ENCODE measurements at regions not wholly inside any gene's neighbourhood (a gene's known extent, or its start where the extent isn't known, plus 50 kb on each side); places are given as distances from the start of the nearest gene placed in this dataset.

DNA sequence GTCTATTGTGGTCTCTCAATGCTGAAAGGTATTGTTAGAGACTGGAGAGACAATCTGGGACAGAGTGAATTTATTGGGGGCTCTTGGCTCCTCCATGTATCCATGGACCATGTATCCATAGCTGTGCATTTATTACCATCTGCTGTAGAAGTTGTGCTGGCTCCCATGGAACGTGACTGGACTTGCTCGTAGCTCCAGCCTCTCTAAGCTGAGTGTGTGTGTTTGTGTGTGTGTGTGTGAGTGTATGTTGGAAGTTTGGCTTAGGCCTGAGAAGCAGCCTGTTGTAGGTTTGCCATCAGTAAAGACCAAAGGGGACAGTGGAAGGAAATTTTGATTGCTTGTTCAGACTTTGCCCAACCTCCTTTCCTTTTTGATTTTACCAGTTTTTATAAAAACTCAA is 105.7 kb upstream of the USP24 start:
- peaks cover 4% of the 10 kb centered on the region for H3K4me1 ChIP-seq (ENCODE audit: control insufficient read depth, insufficient read depth, low read depth, low read length)
- H3K18ac ChIP-seq (ENCODE audit: low read depth in 1 of 2, low read length in 2 of 2), result no peak overlapping the region
- no peak overlapping the region for H2BK12ac ChIP-seq (ENCODE audit: low read length in 2 of 2)
- H3K9ac ChIP-seq (ENCODE audit: low read length), result no peak overlapping the region
- no peaks in the 10 kb centered on the region for H3K27me3 ChIP-seq (ENCODE audit: control insufficient read depth in 1 of 2, insufficient read depth in 1 of 2, low read length in 2 of 2)
- H3K14ac ChIP-seq (ENCODE audit: low read length in 2 of 2), result no peak overlapping the region
- no peak overlapping the region for H3K23ac ChIP-seq (ENCODE audit: low read length in 2 of 2)
- H3K9me3 ChIP-seq (ENCODE audit: control insufficient read depth, low read length), result no peaks in the 10 kb centered on the region
- H3K4me2 ChIP-seq (ENCODE audit: low read length, poor library complexity, severe bottlenecking), result no peak overlapping the region
- H4K91ac ChIP-seq (ENCODE audit: low read length), result no peak overlapping the region
- H3K4ac ChIP-seq (ENCODE audit: low read depth in 1 of 2, low read length in 2 of 2), result peak overlapping the region in 1 of 2 experiments; percentile 47
- no peaks in the 10 kb centered on the region for H3K36me3 ChIP-seq (ENCODE audit: control insufficient read depth in 1 of 2, insufficient read depth in 2 of 2, low read depth in 1 of 2, low read length in 2 of 2)
- WGBS, result 96% methylated on average over 2 of the region's 2 CpGs
- H3K79me1 ChIP-seq (replicated peaks; ENCODE audit: low read length, poor library complexity, severe bottlenecking), result no peaks in the 10 kb centered on the region
- H2BK120ac ChIP-seq (ENCODE audit: low read depth, low read length), result no peak overlapping the region
- H3K4me3 ChIP-seq (ENCODE audit: insufficient read depth in 1 of 2, low read depth in 1 of 2, low read length in 2 of 2), result no peak overlapping the region
- no peak overlapping the region for H2BK5ac ChIP-seq (ENCODE audit: low read depth, low read length, poor library complexity, severe bottlenecking)
- DNase-seq, result no peak
- H2BK15ac ChIP-seq (ENCODE audit: low read depth, poor library complexity, severe bottlenecking), result no peak overlapping the region
- no peak overlapping the region for H4K8ac ChIP-seq (ENCODE audit: low read length)
- no peak overlapping the region for H2AFZ ChIP-seq (ENCODE audit: low read depth, low read length)
- H3K27ac ChIP-seq (ENCODE audit: low read length, poor library complexity, severe bottlenecking), result no peak overlapping the region
- no peak overlapping the region for H2AK5ac ChIP-seq (ENCODE audit: low read length, severe bottlenecking)

DNA sequence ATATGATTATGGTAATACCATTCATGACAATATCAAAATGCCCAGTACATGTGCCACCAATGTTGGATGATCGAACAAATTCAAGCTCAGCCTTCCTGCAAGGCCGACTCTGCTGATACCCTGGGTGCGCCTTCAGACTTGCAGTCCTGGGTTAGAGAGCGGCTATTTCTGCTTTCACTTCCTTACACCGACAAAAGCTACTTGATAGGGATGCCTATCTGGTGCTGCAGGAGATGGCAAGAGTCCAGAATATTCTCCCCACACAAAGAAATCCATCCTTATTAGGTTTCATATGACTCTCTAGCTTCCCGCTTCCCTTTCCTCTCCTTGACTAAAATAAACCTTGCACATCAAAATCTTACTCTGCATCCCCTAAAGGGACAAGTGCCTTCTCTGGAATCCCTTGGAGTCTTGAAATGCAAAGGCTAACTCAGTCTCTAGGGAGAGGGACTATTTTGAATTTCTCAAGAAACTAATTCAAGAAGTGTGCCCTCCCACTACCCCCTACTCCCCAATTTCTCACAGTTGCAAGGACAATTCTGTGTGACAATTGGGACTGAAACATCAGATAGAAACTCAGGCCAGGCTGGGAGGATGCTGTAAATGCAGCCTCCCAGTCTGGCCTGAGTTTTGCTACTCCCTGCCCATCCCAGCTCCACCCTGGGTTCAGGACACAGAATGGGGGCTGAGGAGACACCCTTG is 103.1 kb upstream of the USP24 start:
- H3K4me1 ChIP-seq (ENCODE audit: control insufficient read depth, insufficient read depth, low read depth, low read length), result peaks cover under 1% of the 10 kb centered on the region
- H2BK12ac ChIP-seq (ENCODE audit: low read length in 2 of 2), result no peak overlapping the region
- H3K18ac ChIP-seq (ENCODE audit: low read depth in 1 of 2, low read length in 2 of 2), result no peak overlapping the region
- H2BK5ac ChIP-seq (ENCODE audit: low read depth, low read length, poor library complexity, severe bottlenecking), result no peak overlapping the region
- WGBS, result 96% methylated on average over 6 of the region's 6 CpGs
- no peak overlapping the region for H3K27ac ChIP-seq (ENCODE audit: low read length, poor library complexity, severe bottlenecking)
- H3K23ac ChIP-seq (ENCODE audit: low read length in 2 of 2), result no peak overlapping the region
- H4K8ac ChIP-seq (ENCODE audit: low read length), result no peak overlapping the region
- H3K4ac ChIP-seq (ENCODE audit: low read depth in 1 of 2, low read length in 2 of 2), result no peak overlapping the region
- no peaks in the 10 kb centered on the region for H3K36me3 ChIP-seq (ENCODE audit: control insufficient read depth in 1 of 2, insufficient read depth in 2 of 2, low read depth in 1 of 2, low read length in 2 of 2)
- no peak overlapping the region for H3K14ac ChIP-seq (ENCODE audit: low read length in 2 of 2)
- H2BK120ac ChIP-seq (ENCODE audit: low read depth, low read length), result no peak overlapping the region
- no peak overlapping the region for H2AFZ ChIP-seq (ENCODE audit: low read depth, low read length)
- H4K91ac ChIP-seq (ENCODE audit: low read length), result no peak overlapping the region
- H2AK5ac ChIP-seq (ENCODE audit: low read length, severe bottlenecking), result no peak overlapping the region
- H3K27me3 ChIP-seq (ENCODE audit: control insufficient read depth in 1 of 2, insufficient read depth in 1 of 2, low read length in 2 of 2), result no peaks in the 10 kb centered on the region
- no peaks in the 10 kb centered on the region for H3K9me3 ChIP-seq (ENCODE audit: control insufficient read depth, low read length)
- DNase-seq, result no peak
- H2BK15ac ChIP-seq (ENCODE audit: low read depth, poor library complexity, severe bottlenecking), result no peak overlapping the region
- H3K9ac ChIP-seq (ENCODE audit: low read length), result no peak overlapping the region
- H3K4me2 ChIP-seq (ENCODE audit: low read length, poor library complexity, severe bottlenecking), result no peak overlapping the region
- no peaks in the 10 kb centered on the region for H3K79me1 ChIP-seq (replicated peaks; ENCODE audit: low read length, poor library complexity, severe bottlenecking)
- no peak overlapping the region for H3K4me3 ChIP-seq (ENCODE audit: insufficient read depth in 1 of 2, low read depth in 1 of 2, low read length in 2 of 2)

DNA sequence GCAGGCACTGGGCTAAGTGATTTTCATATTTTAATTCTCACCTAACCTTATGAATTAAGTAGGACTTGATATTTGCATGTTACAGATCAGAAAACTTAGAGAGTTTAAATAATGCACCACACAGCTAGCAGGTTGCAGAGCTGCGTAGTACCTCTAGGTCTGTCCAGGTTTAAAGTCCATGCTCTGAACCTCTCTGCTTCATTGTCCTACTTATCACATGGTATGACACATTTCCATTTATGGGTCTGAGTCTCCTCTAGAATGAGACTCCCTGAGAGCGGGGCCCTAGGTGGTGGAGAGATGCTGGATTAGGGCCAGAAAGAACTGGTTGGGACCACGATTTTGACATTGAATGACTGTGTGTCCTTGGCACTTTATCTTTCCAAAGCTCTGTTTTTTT is 102.5 kb upstream of the USP24 start:
- WGBS, result 94% methylated on average over 3 of the region's 3 CpGs
- H3K4ac ChIP-seq (ENCODE audit: low read depth in 1 of 2, low read length in 2 of 2), result no peak overlapping the region
- no peak overlapping the region for H3K18ac ChIP-seq (ENCODE audit: low read depth in 1 of 2, low read length in 2 of 2)
- H3K4me2 ChIP-seq (ENCODE audit: low read length, poor library complexity, severe bottlenecking), result no peak overlapping the region
- no peaks in the 10 kb centered on the region for H3K9me3 ChIP-seq (ENCODE audit: control insufficient read depth, low read length)
- H2AFZ ChIP-seq (ENCODE audit: low read depth, low read length), result no peak overlapping the region
- H3K4me3 ChIP-seq (ENCODE audit: insufficient read depth in 1 of 2, low read depth in 1 of 2, low read length in 2 of 2), result no peak overlapping the region
- H2BK120ac ChIP-seq (ENCODE audit: low read depth, low read length), result no peak overlapping the region
- no peak overlapping the region for H3K14ac ChIP-seq (ENCODE audit: low read length in 2 of 2)
- no peaks in the 10 kb centered on the region for H3K27me3 ChIP-seq (ENCODE audit: control insufficient read depth in 1 of 2, insufficient read depth in 1 of 2, low read length in 2 of 2)
- H3K79me1 ChIP-seq (replicated peaks; ENCODE audit: low read length, poor library complexity, severe bottlenecking), result no peaks in the 10 kb centered on the region
- no peak overlapping the region for H2BK12ac ChIP-seq (ENCODE audit: low read length in 2 of 2)
- H3K27ac ChIP-seq (ENCODE audit: low read length, poor library complexity, severe bottlenecking), result no peak overlapping the region
- no peak overlapping the region for H2BK15ac ChIP-seq (ENCODE audit: low read depth, poor library complexity, severe bottlenecking)
- no peak overlapping the region for H2AK5ac ChIP-seq (ENCODE audit: low read length, severe bottlenecking)
- no peak overlapping the region for H3K23ac ChIP-seq (ENCODE audit: low read length in 2 of 2)
- no peak overlapping the region for H4K91ac ChIP-seq (ENCODE audit: low read length)
- no peak overlapping the region for H3K9ac ChIP-seq (ENCODE audit: low read length)
- H3K36me3 ChIP-seq (ENCODE audit: control insufficient read depth in 1 of 2, insufficient read depth in 2 of 2, low read depth in 1 of 2, low read length in 2 of 2), result no peaks in the 10 kb centered on the region
- H3K4me1 ChIP-seq (ENCODE audit: control insufficient read depth, insufficient read depth, low read depth, low read length), result no peaks in the 10 kb centered on the region
- no peak overlapping the region for H4K8ac ChIP-seq (ENCODE audit: low read length)
- no peak for DNase-seq
- no peak overlapping the region for H2BK5ac ChIP-seq (ENCODE audit: low read depth, low read length, poor library complexity, severe bottlenecking)

DNA sequence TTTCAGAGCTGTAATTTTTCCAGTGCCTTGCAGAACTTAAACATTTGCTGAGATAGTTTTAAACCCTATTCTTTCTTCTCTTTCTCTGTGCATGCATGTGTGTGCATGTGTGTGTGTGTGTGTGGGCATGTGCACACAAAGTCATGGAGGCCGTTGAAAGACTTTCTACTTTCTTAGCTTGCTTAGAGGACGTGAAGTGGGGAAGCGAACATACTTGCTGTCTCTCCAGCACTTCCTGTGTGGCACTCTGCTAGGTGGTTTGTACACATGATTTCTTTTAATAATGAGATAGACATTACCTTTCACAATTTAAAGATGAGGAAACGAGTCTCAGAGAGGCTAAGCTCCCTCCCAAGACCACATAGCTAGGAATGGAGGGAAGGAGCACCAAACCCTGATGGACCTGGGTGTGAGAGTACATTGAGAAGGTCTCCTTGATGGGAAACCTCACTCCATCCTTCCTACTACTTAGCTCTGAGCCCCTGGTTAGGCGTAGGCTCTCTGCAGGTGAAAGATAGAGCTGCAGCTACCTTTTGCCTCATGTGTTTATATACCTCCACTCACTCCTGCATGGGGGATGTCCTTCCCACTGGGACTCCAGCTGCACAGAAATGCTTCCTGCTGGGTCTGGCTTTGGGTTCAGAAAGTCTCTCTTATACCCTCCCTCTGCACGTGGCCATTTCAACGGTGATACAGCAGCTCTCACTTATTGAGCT is 101.9 kb upstream of the USP24 start:
- Histone ChIP-seq H4K8ac (ENCODE audit: low read length) (no peak overlapping the region), H3K79me1 (replicated peaks; ENCODE audit: low read length, poor library complexity, severe bottlenecking) (no peaks in the 10 kb centered on the region), H3K4me3 (ENCODE audit: insufficient read depth in 1 of 2, low read depth in 1 of 2, low read length in 2 of 2) (no peak overlapping the region), H4K91ac (ENCODE audit: low read length) (no peak overlapping the region), H2BK12ac (ENCODE audit: low read length in 2 of 2) (no peak overlapping the region), H3K27ac (ENCODE audit: low read length, poor library complexity, severe bottlenecking) (no peak overlapping the region), H3K27me3 (ENCODE audit: control insufficient read depth in 1 of 2, insufficient read depth in 1 of 2, low read length in 2 of 2) (no peaks in the 10 kb centered on the region), H3K9ac (ENCODE audit: low read length) (no peak overlapping the region), H3K14ac (ENCODE audit: low read length in 2 of 2) (peak overlapping the region in 1 of 2 experiments; percentile 61), H2BK120ac (ENCODE audit: low read depth, low read length) (no peak overlapping the region), H3K4me2 (ENCODE audit: low read length, poor library complexity, severe bottlenecking) (no peak overlapping the region), H3K36me3 (ENCODE audit: control insufficient read depth in 1 of 2, insufficient read depth in 2 of 2, low read depth in 1 of 2, low read length in 2 of 2) (no peaks in the 10 kb centered on the region), H2BK5ac (ENCODE audit: low read depth, low read length, poor library complexity, severe bottlenecking) (no peak overlapping the region), H3K23ac (ENCODE audit: low read length in 2 of 2) (no peak overlapping the region), H3K9me3 (ENCODE audit: control insufficient read depth, low read length) (no peaks in the 10 kb centered on the region), H3K18ac (ENCODE audit: low read depth in 1 of 2, low read length in 2 of 2) (no peak overlapping the region), H2AFZ (ENCODE audit: low read depth, low read length) (no peak overlapping the region), H3K4ac (ENCODE audit: low read depth in 1 of 2, low read length in 2 of 2) (no peak overlapping the region), H2BK15ac (ENCODE audit: low read depth, poor library complexity, severe bottlenecking) (no peak overlapping the region), H3K4me1 (ENCODE audit: control insufficient read depth, insufficient read depth, low read depth, low read length) (no peaks in the 10 kb centered on the region), H2AK5ac (ENCODE audit: low read length, severe bottlenecking) (no peak overlapping the region)
- 96% methylated on average over 1 of the region's 7 CpGs for WGBS
- DNase-seq, result no peak
